ENCODE measurements at regions not wholly inside any gene's neighbourhood (a gene's known extent, or its start where the extent isn't known, plus 50 kb on each side); places are given as distances from the start of the nearest gene placed in this dataset.

- no peak for TF ChIP-seq CTCF (IDR thresholded peaks at IDR 0.05; ENCODE audit: unreplicated experiment)
- Mint-ChIP-seq H3K27me3 (no peaks in the 10 kb centered on the region), H3K36me3 (ENCODE audit: insufficient read depth) (no peaks in the 10 kb centered on the region), H3K27ac (no peak overlapping the region), H3K4me1 (ENCODE audit: low read depth) (no peaks in the 10 kb centered on the region), H3K4me3 (ENCODE audit: low read depth) (no peak overlapping the region), H3K9me3 (ENCODE audit: low read depth) (no peaks in the 10 kb centered on the region)
- no peak for DNase-seq (ENCODE audit: low spot score, unreplicated experiment)
Measured at GRCh38 chr2:188727846-188728245, 246.3 kb upstream of the COL3A1 start.

DNA sequence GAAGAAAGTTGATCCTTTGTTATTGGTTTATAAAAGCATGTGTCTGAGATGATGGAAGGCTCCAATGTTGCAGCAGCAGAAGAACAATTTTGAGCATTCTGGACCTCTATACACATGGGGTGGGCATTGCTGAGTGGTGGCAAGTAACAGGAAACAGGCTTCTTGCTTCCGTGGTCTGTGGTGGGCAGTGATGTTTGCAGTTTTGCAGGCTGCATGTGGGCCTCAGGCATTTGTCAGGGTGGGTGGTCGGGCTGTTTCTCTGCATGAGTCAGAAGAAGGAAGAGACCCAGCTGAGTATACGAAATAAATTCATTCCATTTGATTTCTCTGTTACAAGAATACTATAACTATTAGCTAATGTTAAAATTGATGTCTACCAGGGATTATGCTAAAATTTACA, 239.5 kb upstream of the COL3A1 start:
- Mint-ChIP-seq H3K9me3 (ENCODE audit: low read depth) (no peaks in the 10 kb centered on the region), H3K27ac (no peak overlapping the region), H3K36me3 (ENCODE audit: insufficient read depth) (no peaks in the 10 kb centered on the region), H3K4me1 (ENCODE audit: low read depth) (no peaks in the 10 kb centered on the region), H3K27me3 (no peaks in the 10 kb centered on the region), H3K4me3 (ENCODE audit: low read depth) (no peak overlapping the region)
- no peak for DNase-seq (ENCODE audit: low spot score, unreplicated experiment)
- no peak for TF ChIP-seq CTCF (IDR thresholded peaks at IDR 0.05; ENCODE audit: unreplicated experiment)

DNA sequence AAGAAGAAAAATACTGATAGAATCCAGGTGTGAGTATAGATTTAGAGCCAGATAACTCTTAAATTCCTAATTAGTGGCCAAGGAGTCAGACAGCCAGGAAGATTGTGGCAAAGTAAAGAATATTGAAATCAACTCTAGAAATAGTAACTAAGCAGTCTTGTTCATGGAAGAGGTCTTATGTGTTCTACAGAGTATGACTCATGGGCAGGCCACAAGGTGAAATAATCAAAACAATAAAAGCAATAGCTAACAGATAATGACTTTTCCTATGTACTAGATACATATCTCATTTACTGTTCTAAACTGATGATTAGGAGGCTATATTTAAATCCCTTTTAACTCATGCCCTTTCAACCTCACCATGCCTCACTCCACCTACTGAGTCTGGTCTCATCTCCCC, 227.4 kb upstream of the COL3A1 start:
- no peaks in the 10 kb centered on the region for H3K27me3 Mint-ChIP-seq
- H3K27ac Mint-ChIP-seq, result no peak overlapping the region
- no peaks in the 10 kb centered on the region for H3K4me1 Mint-ChIP-seq (ENCODE audit: low read depth)
- no peak for TF ChIP-seq CTCF (IDR thresholded peaks at IDR 0.05; ENCODE audit: unreplicated experiment)
- DNase-seq (ENCODE audit: low spot score, unreplicated experiment), result no peak
- no peaks in the 10 kb centered on the region for H3K9me3 Mint-ChIP-seq (ENCODE audit: low read depth)
- H3K4me3 Mint-ChIP-seq (ENCODE audit: low read depth), result no peak overlapping the region
- no peaks in the 10 kb centered on the region for H3K36me3 Mint-ChIP-seq (ENCODE audit: insufficient read depth)

DNA sequence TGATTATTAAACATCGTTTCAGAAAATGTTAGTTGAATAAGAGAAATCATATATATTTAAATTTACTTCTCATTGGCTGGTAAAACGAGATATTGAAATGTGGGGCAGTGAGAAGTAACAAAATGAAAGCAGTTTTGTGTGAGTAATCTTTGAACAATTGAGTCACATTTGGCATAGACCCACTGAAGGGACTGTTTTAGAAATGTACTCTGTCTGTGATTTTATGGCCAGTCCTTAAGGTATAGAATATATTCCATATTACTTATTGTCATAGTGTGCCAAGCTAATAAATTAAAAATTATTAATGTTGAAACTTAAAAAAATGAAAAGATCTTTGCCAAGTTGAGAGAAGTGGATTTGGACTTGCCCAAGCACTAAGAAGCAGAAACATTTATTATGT, 222.4 kb upstream of the COL3A1 start:
- H3K4me1 Mint-ChIP-seq (ENCODE audit: low read depth), result no peaks in the 10 kb centered on the region
- no peak overlapping the region for H3K27ac Mint-ChIP-seq
- TF ChIP-seq CTCF (IDR thresholded peaks at IDR 0.05; ENCODE audit: unreplicated experiment), result no peak
- no peaks in the 10 kb centered on the region for H3K27me3 Mint-ChIP-seq
- peaks cover 5% of the 10 kb centered on the region for H3K9me3 Mint-ChIP-seq (ENCODE audit: low read depth)
- DNase-seq (ENCODE audit: low spot score, unreplicated experiment), result no peak
- H3K4me3 Mint-ChIP-seq (ENCODE audit: low read depth), result no peak overlapping the region
- no peaks in the 10 kb centered on the region for H3K36me3 Mint-ChIP-seq (ENCODE audit: insufficient read depth)

- Mint-ChIP-seq H3K4me3 (ENCODE audit: low read depth) (no peak overlapping the region), H3K4me1 (ENCODE audit: low read depth) (no peaks in the 10 kb centered on the region), H3K27ac (no peak overlapping the region), H3K27me3 (no peaks in the 10 kb centered on the region), H3K36me3 (ENCODE audit: insufficient read depth) (no peaks in the 10 kb centered on the region), H3K9me3 (ENCODE audit: low read depth) (peaks cover 5% of the 10 kb centered on the region)
- no peak for DNase-seq (ENCODE audit: low spot score, unreplicated experiment)
- no peak for TF ChIP-seq CTCF (IDR thresholded peaks at IDR 0.05; ENCODE audit: unreplicated experiment)
Measured at GRCh38 chr2:188752311-188752710, 221.9 kb upstream of the COL3A1 start.

Measured in progenitor cell of endocrine pancreas (in vitro differentiated cells).